GM12872 (cell line): ENCODE measurements at regions not wholly inside any gene's neighbourhood (a gene's known extent, or its start where the extent isn't known, plus 50 kb on each side); places are given as distances from the start of the nearest gene placed in this dataset.

Experiments used
- TF ChIP-seq, protein P1 (sequence below): IDR thresholded peaks from 3 replicates; pipeline ENCODE4 v1.5.1; 2011; ENCODE audit warnings: low read depth, mild to moderate bottlenecking, low read length, moderate library complexity; ENCODE audit not compliant: insufficient read depth

- TF ChIP-seq, protein P1, sequence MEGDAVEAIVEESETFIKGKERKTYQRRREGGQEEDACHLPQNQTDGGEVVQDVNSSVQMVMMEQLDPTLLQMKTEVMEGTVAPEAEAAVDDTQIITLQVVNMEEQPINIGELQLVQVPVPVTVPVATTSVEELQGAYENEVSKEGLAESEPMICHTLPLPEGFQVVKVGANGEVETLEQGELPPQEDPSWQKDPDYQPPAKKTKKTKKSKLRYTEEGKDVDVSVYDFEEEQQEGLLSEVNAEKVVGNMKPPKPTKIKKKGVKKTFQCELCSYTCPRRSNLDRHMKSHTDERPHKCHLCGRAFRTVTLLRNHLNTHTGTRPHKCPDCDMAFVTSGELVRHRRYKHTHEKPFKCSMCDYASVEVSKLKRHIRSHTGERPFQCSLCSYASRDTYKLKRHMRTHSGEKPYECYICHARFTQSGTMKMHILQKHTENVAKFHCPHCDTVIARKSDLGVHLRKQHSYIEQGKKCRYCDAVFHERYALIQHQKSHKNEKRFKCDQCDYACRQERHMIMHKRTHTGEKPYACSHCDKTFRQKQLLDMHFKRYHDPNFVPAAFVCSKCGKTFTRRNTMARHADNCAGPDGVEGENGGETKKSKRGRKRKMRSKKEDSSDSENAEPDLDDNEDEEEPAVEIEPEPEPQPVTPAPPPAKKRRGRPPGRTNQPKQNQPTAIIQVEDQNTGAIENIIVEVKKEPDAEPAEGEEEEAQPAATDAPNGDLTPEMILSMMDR, result no peak
Measured at GRCh38 chr14:30296931-30297405, 262.0 kb upstream of the G2E3 start.

GRCh38 chr14:30297876-30298795 lies 260.8 kb upstream of the G2E3 start:
- TF ChIP-seq, protein P1, result no peak

DNA sequence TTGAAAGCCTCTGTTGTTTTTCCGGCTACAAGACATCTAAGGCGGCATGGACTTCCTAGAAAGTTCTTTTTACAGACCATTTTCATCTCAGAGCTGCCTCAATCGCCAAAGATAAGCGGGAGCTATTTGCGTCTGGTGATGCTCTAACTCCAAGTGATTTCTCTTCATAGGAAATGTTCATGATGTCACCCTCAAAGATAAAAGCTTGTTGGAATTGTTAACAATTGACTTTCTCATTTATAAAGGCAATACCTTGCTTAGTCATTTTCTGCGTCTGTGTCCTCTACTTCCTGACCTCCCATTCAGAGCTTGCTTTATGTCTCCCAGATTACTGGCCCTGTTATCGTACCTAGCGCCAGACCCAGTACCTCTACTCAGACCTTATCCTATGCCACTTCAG lies 259.0 kb upstream of the G2E3 start:
- TF ChIP-seq, protein P1, result no peak

GRCh38 chr14:30303350-30303749 lies 255.6 kb upstream of the G2E3 start:
- TF ChIP-seq, protein P1, result no peak

DNA sequence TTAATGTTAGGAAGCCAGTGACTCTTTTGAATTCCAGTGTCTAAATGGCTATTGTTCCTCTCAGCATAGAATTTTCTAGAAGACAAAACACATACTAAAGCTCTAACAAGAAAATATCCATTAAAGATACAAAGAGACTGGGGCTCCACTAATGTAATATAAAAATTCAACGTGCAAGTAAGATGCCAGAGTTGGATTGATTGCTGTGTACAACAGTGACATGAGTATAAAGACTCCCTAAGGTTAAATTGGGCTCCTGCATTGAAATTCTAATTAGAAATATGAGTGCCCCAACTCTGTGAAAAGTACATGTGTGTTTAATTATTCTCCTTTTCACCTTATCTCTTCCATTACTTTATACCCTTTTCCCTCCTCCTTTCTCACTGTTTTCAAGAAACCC lies 253.6 kb upstream of the G2E3 start:
- TF ChIP-seq, protein P1, result no peak

DNA sequence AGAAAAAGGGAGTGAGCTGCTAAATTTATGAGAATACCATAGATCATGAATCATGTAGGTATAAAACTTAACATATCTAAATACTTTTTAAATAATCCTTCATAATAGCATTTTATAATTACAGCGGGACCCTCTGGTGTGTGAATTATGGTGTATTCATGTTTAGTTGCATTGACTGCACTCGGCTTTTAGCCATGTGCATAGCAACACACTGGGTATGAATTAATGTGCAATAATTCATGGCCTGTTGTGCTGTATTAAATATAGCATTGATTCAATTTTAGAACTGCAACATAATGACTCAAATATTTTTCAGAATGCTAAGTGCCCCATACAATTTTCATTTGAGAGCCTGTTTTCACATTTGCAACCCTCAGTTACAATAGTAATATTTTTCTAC lies 249.6 kb upstream of the G2E3 start:
- TF ChIP-seq, protein P1, result no peak

- TF ChIP-seq, protein P1, result no peak
Measured at GRCh38 chr14:30312214-30312613, 246.7 kb upstream of the G2E3 start.
